ENCODE measurements at regions not wholly inside any gene's neighbourhood (a gene's known extent, or its start where the extent isn't known, plus 50 kb on each side); places are given as distances from the start of the nearest gene placed in this dataset.

DNA sequence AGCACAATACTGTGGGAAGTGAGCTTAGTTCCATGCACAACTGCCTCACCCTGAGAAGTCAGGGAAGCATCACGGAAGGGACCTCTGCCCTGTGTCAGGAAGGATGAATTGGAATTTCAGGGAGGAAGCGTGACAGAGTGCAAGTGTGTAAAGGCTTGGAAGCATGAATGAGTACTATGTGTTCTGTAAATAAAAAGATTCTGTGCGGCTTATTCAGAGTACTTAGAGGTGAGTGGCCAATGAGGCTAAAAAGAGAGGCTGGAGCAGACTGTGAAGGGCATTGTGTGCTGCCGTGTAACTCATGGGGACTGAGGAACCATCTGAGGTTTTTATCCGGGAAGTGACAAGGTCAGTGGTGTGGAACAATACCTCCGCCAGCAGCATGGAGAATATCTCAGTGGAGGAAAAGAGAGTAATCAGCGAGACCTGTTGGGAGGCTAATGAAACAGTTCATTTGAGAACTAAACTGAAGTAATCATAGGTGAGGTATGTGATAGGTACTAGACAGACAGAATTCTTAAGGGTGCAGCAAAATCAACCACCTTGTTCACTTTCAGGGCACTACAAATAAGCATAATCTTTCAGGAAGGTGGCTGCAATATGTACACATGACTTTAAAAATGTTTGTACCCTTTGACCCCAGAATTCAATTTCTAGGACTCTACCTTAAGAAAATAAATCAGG, 64.9 kb upstream of the SPRED1 start:
- FAIRE-seq, result no peak

DNA sequence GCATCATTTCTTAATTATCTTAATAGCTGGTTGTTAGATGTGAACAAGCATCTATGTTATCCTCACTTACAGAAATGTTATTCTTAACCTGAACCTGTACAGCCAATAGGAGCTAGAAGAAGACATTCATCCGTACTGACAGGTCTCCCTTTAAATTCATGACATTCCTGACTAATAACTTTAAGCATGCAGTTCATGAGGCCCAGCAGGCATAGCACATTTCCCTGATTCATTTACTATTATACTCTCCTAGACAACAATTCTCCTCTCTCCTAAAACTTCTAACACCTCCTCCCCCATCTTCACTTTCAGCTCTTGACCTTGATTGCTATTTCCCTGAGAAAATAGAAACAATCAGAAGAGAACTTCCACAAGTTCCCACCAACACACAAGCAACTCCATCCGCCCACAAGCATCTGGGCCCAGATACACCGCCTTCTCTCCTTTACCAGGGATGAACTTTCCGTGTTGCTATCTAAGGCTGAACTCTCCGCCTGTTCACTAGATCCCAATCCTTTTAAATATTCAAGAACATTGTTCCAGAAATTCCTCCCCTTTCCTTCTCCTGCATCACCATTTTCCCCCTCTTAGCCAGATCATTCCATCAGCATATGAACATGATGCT, 62.9 kb upstream of the SPRED1 start:
- FAIRE-seq, result no peak

DNA sequence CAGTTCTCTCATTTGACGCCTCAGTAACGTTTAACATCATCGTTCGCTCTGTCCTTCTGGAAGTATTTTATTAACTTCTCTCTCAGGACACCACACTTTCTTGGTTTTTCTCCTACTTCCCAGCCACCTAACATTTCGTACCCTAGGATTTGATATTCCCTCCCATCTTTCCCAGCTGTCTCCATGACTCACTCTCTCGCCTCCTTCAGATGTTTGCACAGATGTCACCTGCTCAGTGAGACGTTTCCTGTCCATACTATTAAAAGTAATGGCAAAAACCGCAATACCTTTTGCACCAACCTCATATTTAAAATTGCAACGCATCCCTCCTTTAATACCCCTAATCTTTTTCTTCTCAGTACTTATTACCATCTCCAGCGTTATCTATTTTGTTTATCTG, 62.1 kb upstream of the SPRED1 start:
- no peak for FAIRE-seq

DNA sequence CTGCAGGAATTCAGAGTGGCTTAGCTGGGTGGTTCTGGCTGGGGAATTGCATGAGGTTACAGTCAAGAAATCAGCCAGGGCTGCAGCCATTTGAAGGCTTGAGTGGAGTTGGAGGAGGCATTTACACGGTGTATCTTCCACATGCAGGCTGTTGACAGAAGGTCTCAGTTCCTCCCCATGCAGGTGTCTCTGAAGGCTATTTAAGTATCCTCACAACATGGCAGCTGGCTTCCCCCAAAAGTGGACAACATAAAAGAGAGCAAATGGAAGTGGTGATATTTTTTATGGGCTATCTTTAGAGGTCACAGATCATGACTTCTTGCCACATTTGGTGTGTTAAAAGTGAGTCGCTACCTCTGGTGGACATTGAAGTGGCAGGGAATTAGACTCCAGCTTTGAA, 60.1 kb upstream of the SPRED1 start:
- no peak for FAIRE-seq

DNA sequence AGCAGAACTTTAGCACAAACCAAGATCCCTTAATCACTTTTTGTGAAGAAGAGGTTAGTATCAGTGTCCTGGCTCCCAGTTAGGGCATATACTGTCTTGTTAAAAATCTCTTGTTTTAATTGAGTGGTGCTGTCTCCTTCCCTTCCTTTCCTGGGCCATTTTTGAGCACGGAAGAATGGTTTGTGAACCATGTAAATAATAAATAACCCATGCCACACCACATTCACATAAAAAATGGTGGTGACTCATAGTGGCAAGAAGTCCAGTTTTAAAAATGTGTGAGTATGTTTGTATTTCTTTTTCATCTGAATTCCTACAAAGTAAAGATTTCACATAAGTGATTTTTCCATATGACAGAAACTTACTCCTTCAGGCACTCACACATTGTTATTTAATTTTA, 59.1 kb upstream of the SPRED1 start:
- FAIRE-seq, result no peak

DNA sequence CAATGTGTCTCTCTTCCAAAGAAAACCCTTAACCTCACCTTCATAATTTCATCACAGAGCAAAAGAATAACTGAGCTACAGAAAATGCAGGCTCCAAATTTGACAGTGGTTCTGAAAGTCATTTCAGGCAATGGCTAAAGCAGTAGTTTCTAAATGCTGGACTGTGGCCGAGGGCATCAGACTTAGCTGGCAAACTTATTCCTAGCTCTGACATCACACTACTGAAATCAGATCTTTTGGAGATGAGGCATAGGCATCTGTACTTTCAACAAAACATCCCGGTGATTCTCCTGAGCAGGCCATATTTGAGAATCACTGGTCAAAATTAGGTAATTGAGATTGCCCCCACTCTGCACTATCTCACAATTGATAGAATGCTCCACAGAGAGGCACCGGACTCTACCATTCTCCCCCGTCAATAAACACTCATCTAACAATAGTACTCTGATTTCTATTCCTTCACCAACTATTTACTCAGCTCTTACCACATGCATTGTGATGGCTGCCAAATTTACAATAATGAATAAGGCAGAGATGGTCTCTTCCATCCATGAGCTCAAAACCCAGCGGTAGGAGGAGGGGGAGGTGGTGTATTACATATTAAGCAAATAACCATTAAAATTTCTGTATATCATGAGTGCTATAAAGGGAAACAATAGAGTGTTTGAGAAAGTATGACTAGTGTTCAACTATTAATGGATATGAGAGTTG, 57.3 kb upstream of the SPRED1 start:
- FAIRE-seq, result no peak

DNA sequence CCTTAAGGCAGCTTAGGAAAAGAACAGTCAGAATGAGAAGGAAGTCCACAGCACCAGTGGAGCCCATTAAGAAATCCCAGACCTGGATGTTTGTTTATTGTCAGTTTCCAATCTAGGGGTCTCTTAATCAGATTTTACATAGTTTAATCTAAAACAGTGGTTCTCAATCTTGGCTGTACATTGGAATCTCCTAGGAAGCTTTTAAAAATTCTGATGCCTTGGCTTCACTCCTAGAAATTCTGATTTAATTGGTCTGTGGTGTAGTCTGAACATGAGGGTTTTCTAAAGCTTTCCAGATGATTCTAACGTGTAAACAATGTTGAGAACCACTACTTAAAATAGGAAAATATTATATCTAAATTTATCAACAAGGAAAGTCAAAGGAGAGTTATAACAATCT, 56.6 kb upstream of the SPRED1 start:
- no peak for FAIRE-seq

DNA sequence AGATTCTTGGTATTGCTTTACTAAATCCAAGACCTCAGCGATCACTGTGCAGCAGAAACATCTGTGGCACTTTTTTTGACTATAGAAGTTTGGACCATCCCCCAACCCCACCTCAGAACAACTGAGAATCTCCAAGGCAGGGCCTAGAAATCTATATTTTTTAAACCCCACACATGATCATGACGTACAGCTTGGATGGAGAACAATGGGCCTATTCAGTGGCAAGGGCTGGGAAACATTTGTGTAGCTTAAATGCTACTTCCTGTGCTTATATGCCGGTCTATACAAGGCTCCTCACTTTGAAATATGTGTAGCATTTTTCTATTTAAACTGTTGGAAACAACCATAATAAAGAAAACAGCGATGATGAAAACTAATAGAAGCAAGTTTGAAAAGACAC, 55.1 kb upstream of the SPRED1 start:
- FAIRE-seq, result no peak

DNA sequence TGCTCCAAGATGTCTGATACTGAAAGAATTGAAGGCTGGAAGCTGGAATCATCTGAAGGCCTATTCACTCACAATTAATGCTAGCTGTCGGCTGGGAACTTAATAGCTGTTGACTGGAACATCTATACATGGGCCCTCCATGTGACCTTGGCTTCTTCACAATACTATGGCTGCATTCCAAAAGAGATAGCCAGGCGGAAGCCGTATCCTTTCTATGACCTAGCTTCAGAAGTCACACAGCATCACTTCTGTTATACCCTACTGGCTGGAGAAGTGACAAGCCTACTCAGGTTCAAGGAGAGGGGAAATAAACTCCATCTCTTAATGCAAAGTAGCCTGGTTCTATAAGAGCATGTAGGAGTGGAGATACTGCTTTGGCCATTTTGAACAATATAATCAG, 50.9 kb upstream of the SPRED1 start:
- FAIRE-seq, result no peak

DNA sequence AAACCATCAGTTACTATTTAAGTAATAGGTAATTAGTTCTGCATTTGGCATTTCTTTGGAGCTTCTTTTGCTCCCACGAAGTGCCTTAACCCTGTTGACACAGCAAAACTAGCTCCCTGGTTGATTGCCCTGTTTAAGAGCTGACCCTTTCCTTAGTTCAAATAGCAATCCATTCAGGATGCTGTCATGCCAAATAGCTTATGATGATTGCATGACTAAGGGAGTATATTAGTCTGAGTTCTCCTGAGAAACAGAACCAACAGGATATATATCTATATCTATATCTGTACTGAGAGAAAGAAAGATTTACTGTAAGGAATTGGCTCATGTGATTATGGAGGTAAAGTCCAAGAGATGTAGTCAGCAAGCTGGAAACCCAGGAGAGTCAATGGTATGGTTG, 50.3 kb upstream of the SPRED1 start:
- no peak for FAIRE-seq

All from A204.1 (cell line).